ENCODE measurements at regions not wholly inside any gene's neighbourhood (a gene's known extent, or its start where the extent isn't known, plus 50 kb on each side); places are given as distances from the start of the nearest gene placed in this dataset.
A peak's percentile ranks its signal among the peaks of the same experiment; 100 is the strongest.

- Mint-ChIP-seq H3K27me3 (no peaks in the 10 kb centered on the region), H3K27ac (peak overlapping the region; percentile 43), H3K4me1 (no peaks in the 10 kb centered on the region), H3K4me3 (no peak overlapping the region), H3K9me3 (ENCODE audit: insufficient read depth) (no peaks in the 10 kb centered on the region)
- H3K4me1 ChIP-seq (ENCODE audit: control insufficient read depth in 2 of 2, insufficient read depth in 2 of 2, low read length in 2 of 2) = peaks cover 0 to 4% of the 10 kb centered on the region in 2 donors
- H3K27me3 ChIP-seq (replicated peaks in 1 of 4; ENCODE audit: control extremely low read depth in 1 of 4, control insufficient read depth in 3 of 4, insufficient read depth in 4 of 4, low read length in 3 of 4) = no peaks in the 10 kb centered on the region
- H3K9ac ChIP-seq (ENCODE audit: low read length) = no peak overlapping the region
- H4K20me1 ChIP-seq (ENCODE audit: control insufficient read depth, insufficient read depth, low read length, poor library complexity, severe bottlenecking) = no peaks in the 10 kb centered on the region
- POLR2A ChIA-PET = no interaction called here
- H3K9me3 ChIP-seq (ENCODE audit: control extremely low read depth in 1 of 3, control insufficient read depth in 2 of 3, insufficient read depth in 1 of 3, low read length in 2 of 3) = peaks cover 0 to 5% (median 0%) of the 10 kb centered on the region in 3 donors
- no peak overlapping the region for H2AFZ ChIP-seq (ENCODE audit: insufficient read depth, low read depth, low read length, poor library complexity, severe bottlenecking)
- WGBS (ENCODE audit: insufficient coverage) = 63% methylated on average over 12 of the region's 12 CpGs
- ATAC-seq (ENCODE audit: low read depth) (no peak), DNase-seq (no peak)
- TF ChIP-seq CTCF (IDR thresholded peaks at IDR 0.05) = no peak
- no peak for TF ChIP-seq EZH2 (IDR thresholded peaks at IDR 0.05; ENCODE audit: borderline replicate concordance, insufficient read depth, low read depth, low read length, poor library complexity, severe bottlenecking)
- CTCF ChIA-PET = interaction anchor here (1.2 to 2.0 kb wide), 4 partner anchors 10 to 30 kb away, joined by 3 to 7 read pairs (median 3); no protein-coding TSS in a partner anchor
- no peak overlapping the region for H3K4me2 ChIP-seq (replicated peaks; ENCODE audit: low read depth, low read length, poor library complexity, severe bottlenecking)
- no peaks in the 10 kb centered on the region for H3K36me3 ChIP-seq (replicated peaks in 1 of 2; ENCODE audit: control extremely low read depth in 1 of 2, control insufficient read depth in 1 of 2, extremely low read depth in 1 of 2, insufficient read depth in 2 of 2, low read length in 1 of 2)
- no peak overlapping the region for H3K4me3 ChIP-seq (ENCODE audit: control extremely low read depth in 1 of 5, extremely low read depth in 1 of 5, insufficient read depth in 1 of 5, low read depth in 2 of 5, low read length in 4 of 5)
- no peaks in the 10 kb centered on the region for H3K79me2 ChIP-seq (ENCODE audit: control insufficient read depth, insufficient read depth, low read length)
- no peak overlapping the region for H3K27ac ChIP-seq (ENCODE audit: low read length in 2 of 2)
- intact Hi-C loops (cut with micrococcal nuclease) = no loop called here
Observed at GRCh38 chr1:25006770-25007169, 76.7 kb upstream of the RUNX3 start.

- TF ChIP-seq EZH2 (IDR thresholded peaks at IDR 0.05; ENCODE audit: borderline replicate concordance, insufficient read depth, low read depth, low read length, poor library complexity, severe bottlenecking) (no peak), CTCF (IDR thresholded peaks at IDR 0.05) (no peak)
- H3K27ac Mint-ChIP-seq = no peak overlapping the region
- Histone ChIP-seq H3K4me3 (ENCODE audit: control extremely low read depth in 1 of 5, extremely low read depth in 1 of 5, insufficient read depth in 1 of 5, low read depth in 2 of 5, low read length in 4 of 5) (no peak overlapping the region), H3K9ac (ENCODE audit: low read length) (no peak overlapping the region), H3K79me2 (ENCODE audit: control insufficient read depth, insufficient read depth, low read length) (no peaks in the 10 kb centered on the region), H3K27ac (ENCODE audit: low read length in 2 of 2) (no peak overlapping the region), H3K4me2 (replicated peaks; ENCODE audit: low read depth, low read length, poor library complexity, severe bottlenecking) (no peak overlapping the region), H4K20me1 (ENCODE audit: control insufficient read depth, insufficient read depth, low read length, poor library complexity, severe bottlenecking) (no peaks in the 10 kb centered on the region), H3K4me1 (ENCODE audit: control insufficient read depth in 2 of 2, insufficient read depth in 2 of 2, low read length in 2 of 2) (peaks cover 0 to 11% of the 10 kb centered on the region in 2 donors), H2AFZ (ENCODE audit: insufficient read depth, low read depth, low read length, poor library complexity, severe bottlenecking) (no peak overlapping the region), H3K27me3 (replicated peaks in 1 of 4; ENCODE audit: control extremely low read depth in 1 of 4, control insufficient read depth in 3 of 4, insufficient read depth in 4 of 4, low read length in 3 of 4) (no peaks in the 10 kb centered on the region), H3K9me3 (ENCODE audit: control extremely low read depth in 1 of 3, control insufficient read depth in 2 of 3, insufficient read depth in 1 of 3, low read length in 2 of 3) (no peaks in the 10 kb centered on the region), H3K36me3 (replicated peaks in 1 of 2; ENCODE audit: control extremely low read depth in 1 of 2, control insufficient read depth in 1 of 2, extremely low read depth in 1 of 2, insufficient read depth in 2 of 2, low read length in 1 of 2) (no peaks in the 10 kb centered on the region)
- CTCF ChIA-PET = interaction anchor here (0.6 to 1.1 kb wide), 3 partner anchors 11 to 33 kb away, joined by 3 read pairs; no protein-coding TSS in a partner anchor
- intact Hi-C loops (cut with micrococcal nuclease) = no loop called here
- H3K4me1 Mint-ChIP-seq = no peaks in the 10 kb centered on the region
- ATAC-seq (ENCODE audit: low read depth) = no peak
- H3K9me3 Mint-ChIP-seq (ENCODE audit: insufficient read depth) = no peaks in the 10 kb centered on the region
- POLR2A ChIA-PET = no interaction called here
- 39% methylated on average over 2 of the region's 2 CpGs for WGBS (ENCODE audit: insufficient coverage)
- H3K4me3 Mint-ChIP-seq = no peak overlapping the region
- H3K27me3 Mint-ChIP-seq = no peaks in the 10 kb centered on the region
- DNase-seq = no peak
Observed at GRCh38 chr1:25004355-25004754, 74.3 kb upstream of the RUNX3 start.
